ENCODE measurements at regions not wholly inside any gene's neighbourhood (a gene's known extent, or its start where the extent isn't known, plus 50 kb on each side); places are given as distances from the start of the nearest gene placed in this dataset.

DNA sequence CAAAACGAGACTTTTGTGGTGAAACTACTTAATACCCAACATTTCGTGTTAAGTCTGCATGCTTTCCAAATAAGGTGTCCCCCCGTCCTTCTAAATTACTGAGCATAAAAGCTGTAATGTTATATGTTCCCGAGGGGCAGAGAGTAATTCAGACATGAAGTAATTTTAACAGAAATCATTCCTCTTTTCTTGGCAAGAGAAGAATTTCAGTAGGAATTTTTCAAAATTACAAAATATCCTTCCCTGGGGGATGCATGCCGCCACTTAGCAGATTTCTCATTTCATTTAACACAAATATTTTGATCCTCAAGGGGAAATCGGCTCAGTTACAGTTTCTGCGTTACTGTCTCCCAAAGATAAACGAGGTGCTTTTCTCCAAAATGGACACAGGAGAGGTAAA lies 213.2 kb upstream of the RHOBTB1 start:
- H3K4me3 ChIP-seq (ENCODE audit: low read depth, low read length) = no peak overlapping the region
- no peak for TF ChIP-seq CTCF (IDR thresholded peaks at IDR 0.05; ENCODE audit: insufficient read depth, low read depth, low read length, missing control alignments)
- DNase-seq (ENCODE audit: low read depth) = no peak

- DNase-seq (ENCODE audit: low read depth) = no peak
- TF ChIP-seq CTCF (IDR thresholded peaks at IDR 0.05; ENCODE audit: insufficient read depth, low read depth, low read length, missing control alignments) = no peak
- no peak overlapping the region for H3K4me3 ChIP-seq (ENCODE audit: low read depth, low read length)
Observed at GRCh38 chr10:61153771-61154170, 209.8 kb upstream of the RHOBTB1 start.

DNA sequence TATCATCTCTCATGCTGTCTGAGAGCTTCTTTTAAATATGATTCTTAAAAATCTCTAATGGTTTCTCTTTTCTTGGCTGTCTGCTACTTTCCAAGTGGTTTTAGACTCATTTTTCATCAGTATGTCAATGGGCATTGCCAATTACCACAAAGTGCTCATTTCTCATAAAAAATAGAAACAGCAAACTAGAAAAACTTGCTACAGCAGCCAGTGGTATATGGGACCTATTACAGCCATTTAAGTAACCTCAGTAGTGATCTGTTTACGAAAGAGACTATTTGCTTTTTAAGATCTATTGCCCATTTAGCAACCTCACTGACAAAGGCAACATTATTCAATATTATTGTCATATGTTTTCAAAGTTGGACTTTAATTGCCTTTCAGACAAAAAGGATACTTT lies 207.1 kb upstream of the RHOBTB1 start:
- H3K4me3 ChIP-seq (ENCODE audit: low read depth, low read length) = no peak overlapping the region
- no peak for TF ChIP-seq CTCF (IDR thresholded peaks at IDR 0.05; ENCODE audit: insufficient read depth, low read depth, low read length, missing control alignments)
- no peak for DNase-seq (ENCODE audit: low read depth)

GRCh38 chr10:61148451-61148850 lies 204.5 kb upstream of the RHOBTB1 start:
- no peak for DNase-seq (ENCODE audit: low read depth)
- no peak for TF ChIP-seq CTCF (IDR thresholded peaks at IDR 0.05; ENCODE audit: insufficient read depth, low read depth, low read length, missing control alignments)
- no peak overlapping the region for H3K4me3 ChIP-seq (ENCODE audit: low read depth, low read length)

DNA sequence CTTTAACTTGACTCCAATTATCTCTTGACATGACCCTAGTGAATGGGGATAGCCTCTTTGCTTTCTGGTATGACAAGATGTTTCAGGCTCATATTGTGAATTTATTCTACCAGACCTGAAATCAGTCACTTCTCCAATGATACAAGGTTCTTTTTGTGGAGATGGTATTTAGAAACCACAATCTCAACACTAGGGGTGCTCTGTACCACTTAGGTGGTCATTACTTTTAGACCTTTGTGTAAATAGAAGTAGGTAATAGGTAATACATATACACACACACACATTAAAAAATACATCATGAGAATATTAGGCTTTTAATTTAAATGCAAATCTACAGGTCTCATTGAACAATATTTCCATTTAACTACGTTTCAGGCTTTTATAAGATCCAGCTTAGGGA lies 199.0 kb upstream of the RHOBTB1 start:
- no peak overlapping the region for H3K4me3 ChIP-seq (ENCODE audit: low read depth, low read length)
- DNase-seq (ENCODE audit: low read depth) = no peak
- no peak for TF ChIP-seq CTCF (IDR thresholded peaks at IDR 0.05; ENCODE audit: insufficient read depth, low read depth, low read length, missing control alignments)

DNA sequence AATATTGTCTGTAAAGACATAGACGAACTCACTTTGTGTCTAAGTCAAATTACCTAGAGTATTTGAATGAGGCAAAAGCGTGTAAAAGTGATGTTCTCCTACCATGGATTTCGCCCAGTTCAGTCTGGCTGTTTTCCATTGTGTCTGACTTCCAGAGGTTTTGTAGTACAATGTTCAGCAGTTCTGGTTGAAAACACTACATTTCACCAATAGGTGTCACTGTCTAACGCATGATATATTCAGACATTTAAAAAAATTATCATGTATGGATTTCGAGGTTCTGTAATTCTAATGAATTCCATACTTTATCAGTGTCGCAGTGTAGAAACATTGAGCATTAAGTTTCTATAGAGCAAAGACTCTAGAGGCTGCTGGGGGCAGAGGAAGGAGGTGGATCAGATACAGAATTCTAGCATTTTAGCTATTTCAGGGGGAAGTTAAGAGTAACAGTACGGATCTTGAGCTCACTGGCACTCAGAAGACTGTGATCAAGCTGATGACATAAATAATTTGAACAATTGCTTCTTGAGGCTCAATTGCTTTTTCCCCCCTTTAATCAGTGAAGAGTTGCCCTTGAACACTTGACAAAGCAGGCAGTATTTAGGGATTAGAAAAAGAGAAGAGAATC lies 196.9 kb upstream of the RHOBTB1 start:
- TF ChIP-seq CTCF (IDR thresholded peaks at IDR 0.05; ENCODE audit: insufficient read depth, low read depth, low read length, missing control alignments) = peak; percentile 54
- no peak overlapping the region for H3K4me3 ChIP-seq (ENCODE audit: low read depth, low read length)
- peak; percentile 42 for DNase-seq (ENCODE audit: low read depth)

GRCh38 chr10:61139592-61139953 lies 195.6 kb upstream of the RHOBTB1 start:
- no peak for TF ChIP-seq CTCF (IDR thresholded peaks at IDR 0.05; ENCODE audit: insufficient read depth, low read depth, low read length, missing control alignments)
- H3K4me3 ChIP-seq (ENCODE audit: low read depth, low read length) = no peak overlapping the region
- no peak for DNase-seq (ENCODE audit: low read depth)

All from GM12865 (cell line).